ENCODE measurements at regions not wholly inside any gene's neighbourhood (a gene's known extent, or its start where the extent isn't known, plus 50 kb on each side); places are given as distances from the start of the nearest gene placed in this dataset.
A peak's percentile ranks its signal among the peaks of the same experiment; 100 is the strongest.

- no peak for DNase-seq
Observed at GRCh38 chr12:78697817-78698415, 166.7 kb upstream of the SYT1 start.

- no peak for DNase-seq
Observed at GRCh38 chr12:78698747-78699146, 165.8 kb upstream of the SYT1 start.

- DNase-seq = no peak
Observed at GRCh38 chr12:78700565-78700964, 164.0 kb upstream of the SYT1 start.

GRCh38 chr12:78703820-78704525 is 160.6 kb upstream of the SYT1 start:
- no peak for DNase-seq

- DNase-seq = no peak
Observed at GRCh38 chr12:78711954-78712353, 152.6 kb upstream of the SYT1 start.

- DNase-seq = no peak
Observed at GRCh38 chr12:78712834-78713481, 151.6 kb upstream of the SYT1 start.

DNA sequence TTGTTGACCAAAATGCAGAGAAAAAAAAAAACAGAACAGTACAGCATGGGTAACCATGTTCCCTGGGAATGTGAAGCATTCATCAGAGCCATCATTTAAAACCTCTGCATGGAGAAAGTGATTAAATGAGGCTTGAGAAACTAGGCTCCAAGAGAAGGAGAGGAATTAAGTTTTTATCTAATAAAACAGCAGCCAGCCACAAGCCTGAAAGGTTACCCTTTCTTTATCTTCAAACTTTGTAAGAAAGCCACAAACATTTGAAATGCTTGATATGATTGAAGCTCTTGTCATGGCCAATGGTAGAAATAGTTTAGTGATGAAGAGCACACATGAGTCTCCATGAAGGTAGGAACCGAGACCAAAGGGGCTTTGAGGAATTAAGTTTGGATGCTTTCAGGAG is 144.9 kb upstream of the SYT1 start:
- DNase-seq = no peak

- no peak for DNase-seq
Observed at GRCh38 chr12:78721906-78722305, 142.7 kb upstream of the SYT1 start.

GRCh38 chr12:78725033-78725432 is 139.5 kb upstream of the SYT1 start:
- no peak for DNase-seq

DNA sequence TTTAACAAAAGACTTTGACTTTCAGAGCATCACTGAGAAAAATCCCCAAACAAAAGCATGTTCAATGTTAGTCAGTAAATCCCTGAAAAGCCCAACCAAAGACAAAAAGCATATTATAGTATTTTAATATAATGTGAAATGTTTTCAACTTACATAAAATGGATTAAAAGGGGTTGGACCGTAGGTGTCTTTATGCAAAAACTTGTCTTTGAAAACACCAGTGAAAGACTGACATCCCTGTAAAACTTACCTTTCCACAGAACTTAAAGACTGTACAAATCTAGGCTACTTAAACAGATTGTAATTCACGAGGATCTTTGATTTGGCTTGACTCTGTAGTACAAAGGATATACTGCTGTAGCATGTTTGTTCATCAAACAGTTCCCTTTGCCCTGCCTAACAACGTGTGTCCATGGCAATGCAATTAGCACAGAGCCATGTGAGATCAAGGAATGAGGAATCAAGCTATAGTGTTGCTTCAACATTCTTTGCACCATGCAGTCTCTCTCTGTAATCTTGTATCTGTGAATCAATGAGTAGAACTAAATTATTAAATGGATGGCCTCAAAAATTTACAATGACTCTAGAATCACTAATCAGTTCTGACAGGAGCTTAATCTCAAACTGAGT is 138.5 kb upstream of the SYT1 start:
- no peak for DNase-seq

DNA sequence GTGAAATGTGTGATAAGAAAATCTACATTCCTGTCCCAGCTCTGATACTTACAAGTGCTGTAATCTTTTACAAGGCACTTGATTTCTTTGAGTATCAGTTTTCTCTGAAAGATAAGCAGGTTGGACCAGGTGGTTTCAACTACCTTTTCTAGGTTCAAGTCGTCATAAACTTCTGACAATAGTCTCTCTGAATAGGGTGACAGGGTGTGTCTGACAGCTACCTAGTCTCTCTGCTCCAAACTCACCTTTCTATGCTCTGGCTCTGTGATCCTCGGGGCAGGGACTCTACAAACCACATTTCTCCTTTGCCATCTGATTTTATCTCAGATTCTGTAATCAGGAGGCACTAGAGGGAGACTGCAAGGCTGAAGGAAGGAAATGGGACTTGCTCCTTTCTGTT is 137.7 kb upstream of the SYT1 start:
- no peak for DNase-seq

- no peak for DNase-seq
Observed at GRCh38 chr12:78732481-78732880, 132.1 kb upstream of the SYT1 start.

- no peak for DNase-seq
Observed at GRCh38 chr12:78739653-78740052, 124.9 kb upstream of the SYT1 start.

- no peak for DNase-seq
Observed at GRCh38 chr12:78746001-78746400, 118.6 kb upstream of the SYT1 start.

DNA sequence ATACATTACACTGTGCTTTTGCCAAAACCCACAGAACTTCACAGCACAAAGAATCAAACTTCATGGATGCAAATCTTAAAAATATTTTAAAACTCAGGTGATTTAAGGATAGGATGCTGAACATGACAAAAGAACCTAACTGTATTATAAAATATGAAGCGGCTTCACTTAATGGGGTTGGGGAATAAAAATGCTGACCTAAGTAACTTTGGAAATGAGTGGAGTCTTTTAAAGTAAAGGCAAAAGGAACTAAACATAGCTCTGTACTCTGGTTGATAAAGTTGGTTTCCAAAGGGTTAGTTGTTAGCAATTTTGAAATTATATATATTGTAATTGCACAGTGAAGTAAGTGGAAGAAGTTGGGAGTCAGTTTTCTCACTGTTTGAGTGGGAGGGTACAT is 111.5 kb upstream of the SYT1 start:
- DNase-seq = no peak

- peak; percentile 23 to 45 for DNase-seq
Observed at GRCh38 chr12:78756936-78757335, 107.6 kb upstream of the SYT1 start.

DNA sequence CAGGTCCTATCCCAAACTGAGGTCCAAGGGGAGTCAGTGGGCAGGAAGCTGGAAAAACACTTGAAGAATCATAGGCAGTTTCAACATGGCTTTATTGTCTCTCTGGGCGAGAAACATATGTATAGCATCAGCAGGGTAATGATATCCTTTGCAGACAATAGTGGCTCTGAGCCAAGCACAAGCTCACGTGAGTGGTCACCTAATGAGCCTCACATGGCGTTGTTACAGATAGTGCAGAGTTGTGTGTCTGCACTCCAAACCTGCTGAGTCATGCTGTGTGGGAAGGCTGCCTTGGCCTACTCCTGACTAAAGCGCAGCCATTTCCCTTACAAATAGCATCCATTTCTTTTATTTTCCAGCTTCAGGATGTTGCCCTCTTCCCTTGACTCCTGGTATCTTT is 105.2 kb upstream of the SYT1 start:
- DNase-seq = no peak

GRCh38 chr12:78760906-78761305 is 103.7 kb upstream of the SYT1 start:
- no peak for DNase-seq

DNA sequence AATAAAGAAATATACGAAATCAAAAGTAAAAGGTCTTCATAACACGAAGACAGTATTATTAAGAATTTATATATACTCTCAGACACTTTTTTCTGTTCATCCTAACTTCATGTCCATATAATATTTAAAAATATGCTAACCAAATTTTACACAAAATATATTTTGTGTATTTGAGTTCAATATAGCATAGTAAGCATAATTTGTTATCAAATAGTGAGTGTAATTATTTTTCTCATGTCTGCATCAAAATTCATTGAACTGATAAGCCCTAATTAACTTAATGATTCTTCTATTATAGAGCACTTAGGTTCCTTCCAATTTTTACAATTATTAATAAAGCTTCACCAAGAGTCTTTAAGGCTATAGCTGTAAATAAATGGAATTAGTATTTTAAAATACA is 99.7 kb upstream of the SYT1 start:
- DNase-seq = no peak

GRCh38 chr12:78767264-78767981 is 97.2 kb upstream of the SYT1 start:
- no peak for DNase-seq

GRCh38 chr12:78778339-78778738 is 86.2 kb upstream of the SYT1 start:
- no peak for DNase-seq

GRCh38 chr12:78787576-78787975 is 77.0 kb upstream of the SYT1 start:
- no peak for DNase-seq

All from right lung (tissue), 2 donors.